ENCODE measurements at regions not wholly inside any gene's neighbourhood (a gene's known extent, or its start where the extent isn't known, plus 50 kb on each side); places are given as distances from the start of the nearest gene placed in this dataset.

DNA sequence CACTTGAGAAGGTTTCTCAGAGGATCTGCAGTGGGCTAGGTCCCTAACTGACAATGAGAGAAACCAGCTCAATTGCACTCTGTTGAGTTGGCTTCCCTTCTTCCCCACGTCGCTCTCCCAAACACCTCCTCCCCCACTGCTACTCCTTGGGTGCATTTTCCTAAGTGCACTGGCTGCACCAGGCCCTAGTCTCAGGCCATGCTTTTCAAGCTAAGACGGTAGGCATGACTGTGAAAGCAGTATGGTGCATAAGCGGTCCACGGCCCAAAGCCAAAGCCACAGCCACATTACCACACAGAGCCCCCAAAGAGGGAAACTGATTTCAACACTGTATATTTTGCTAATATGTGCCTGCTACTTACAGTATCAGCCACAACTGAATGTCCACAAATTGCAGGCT lies 62.1 kb upstream of the RBM24 start:
- TF ChIP-seq, protein P1, sequence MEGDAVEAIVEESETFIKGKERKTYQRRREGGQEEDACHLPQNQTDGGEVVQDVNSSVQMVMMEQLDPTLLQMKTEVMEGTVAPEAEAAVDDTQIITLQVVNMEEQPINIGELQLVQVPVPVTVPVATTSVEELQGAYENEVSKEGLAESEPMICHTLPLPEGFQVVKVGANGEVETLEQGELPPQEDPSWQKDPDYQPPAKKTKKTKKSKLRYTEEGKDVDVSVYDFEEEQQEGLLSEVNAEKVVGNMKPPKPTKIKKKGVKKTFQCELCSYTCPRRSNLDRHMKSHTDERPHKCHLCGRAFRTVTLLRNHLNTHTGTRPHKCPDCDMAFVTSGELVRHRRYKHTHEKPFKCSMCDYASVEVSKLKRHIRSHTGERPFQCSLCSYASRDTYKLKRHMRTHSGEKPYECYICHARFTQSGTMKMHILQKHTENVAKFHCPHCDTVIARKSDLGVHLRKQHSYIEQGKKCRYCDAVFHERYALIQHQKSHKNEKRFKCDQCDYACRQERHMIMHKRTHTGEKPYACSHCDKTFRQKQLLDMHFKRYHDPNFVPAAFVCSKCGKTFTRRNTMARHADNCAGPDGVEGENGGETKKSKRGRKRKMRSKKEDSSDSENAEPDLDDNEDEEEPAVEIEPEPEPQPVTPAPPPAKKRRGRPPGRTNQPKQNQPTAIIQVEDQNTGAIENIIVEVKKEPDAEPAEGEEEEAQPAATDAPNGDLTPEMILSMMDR (conservative IDR thresholded peaks at IDR 0.05; ENCODE audit: low read depth, low read length) = no peak
- TF ChIP-seq POLR2A (IDR thresholded peaks at IDR 0.05; ENCODE audit: low read depth, low read length) (no peak), RFX5 (IDR thresholded peaks at IDR 0.05; ENCODE audit: low read depth, low read length) (no peak), MAFK (IDR thresholded peaks at IDR 0.05; ENCODE audit: low read depth, low read length) (no peak), CHD1 (IDR thresholded peaks at IDR 0.05; ENCODE audit: low read depth, low read length) (no peak), CEBPB (IDR thresholded peaks at IDR 0.05; ENCODE audit: low read depth, low read length) (no peak), SMC3 (IDR thresholded peaks at IDR 0.05; ENCODE audit: low read depth, low read length) (no peak), RAD21 (IDR thresholded peaks at IDR 0.05; ENCODE audit: low read length) (no peak), RCOR1 (IDR thresholded peaks at IDR 0.05; ENCODE audit: insufficient replicate concordance, low read length) (no peak), NFE2L2 (IDR thresholded peaks at IDR 0.05; ENCODE audit: low read depth, low read length) (no peak), ELK1 (IDR thresholded peaks at IDR 0.05; ENCODE audit: borderline replicate concordance, low read depth, low read length) (no peak), MAZ (IDR thresholded peaks at IDR 0.05; ENCODE audit: borderline replicate concordance, low read depth, low read length) (no peak)
- TF ChIP-seq, protein P2, sequence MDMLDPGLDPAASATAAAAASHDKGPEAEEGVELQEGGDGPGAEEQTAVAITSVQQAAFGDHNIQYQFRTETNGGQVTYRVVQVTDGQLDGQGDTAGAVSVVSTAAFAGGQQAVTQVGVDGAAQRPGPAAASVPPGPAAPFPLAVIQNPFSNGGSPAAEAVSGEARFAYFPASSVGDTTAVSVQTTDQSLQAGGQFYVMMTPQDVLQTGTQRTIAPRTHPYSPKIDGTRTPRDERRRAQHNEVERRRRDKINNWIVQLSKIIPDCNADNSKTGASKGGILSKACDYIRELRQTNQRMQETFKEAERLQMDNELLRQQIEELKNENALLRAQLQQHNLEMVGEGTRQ (IDR thresholded peaks at IDR 0.05; ENCODE audit: low read depth, low read length) = no peak
